ENCODE measurements at regions not wholly inside any gene's neighbourhood (a gene's known extent, or its start where the extent isn't known, plus 50 kb on each side); places are given as distances from the start of the nearest gene placed in this dataset.

DNA sequence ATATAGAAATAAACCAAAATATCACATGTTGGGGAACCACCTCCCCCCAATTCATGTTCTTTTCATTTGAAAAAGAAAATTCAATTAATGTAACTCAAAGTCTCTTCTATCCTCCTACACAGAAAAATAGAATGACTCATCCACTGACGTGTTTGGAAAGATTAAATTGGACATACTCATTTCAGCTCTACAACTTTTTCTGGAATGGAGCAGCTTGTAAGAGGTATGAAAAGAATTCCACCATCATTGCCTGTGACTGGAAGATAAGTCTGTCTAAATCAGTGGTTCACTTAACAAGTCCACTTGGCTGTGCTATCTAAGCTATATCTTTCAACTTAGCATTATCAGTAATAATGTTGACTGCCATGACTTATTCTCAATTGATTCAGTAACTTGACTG, 702.3 kb downstream of the BRINP3 start:
- peak; percentile 99 for ATAC-seq
- TF ChIP-seq TOX (CRISPR knock-in tag; IDR thresholded peaks at IDR 0.05; ENCODE audit: borderline replicate concordance), result peak; percentile 78
- no peak for TF ChIP-seq ZNF8 (CRISPR knock-in tag; IDR thresholded peaks at IDR 0.05)
- TF ChIP-seq, protein P1, sequence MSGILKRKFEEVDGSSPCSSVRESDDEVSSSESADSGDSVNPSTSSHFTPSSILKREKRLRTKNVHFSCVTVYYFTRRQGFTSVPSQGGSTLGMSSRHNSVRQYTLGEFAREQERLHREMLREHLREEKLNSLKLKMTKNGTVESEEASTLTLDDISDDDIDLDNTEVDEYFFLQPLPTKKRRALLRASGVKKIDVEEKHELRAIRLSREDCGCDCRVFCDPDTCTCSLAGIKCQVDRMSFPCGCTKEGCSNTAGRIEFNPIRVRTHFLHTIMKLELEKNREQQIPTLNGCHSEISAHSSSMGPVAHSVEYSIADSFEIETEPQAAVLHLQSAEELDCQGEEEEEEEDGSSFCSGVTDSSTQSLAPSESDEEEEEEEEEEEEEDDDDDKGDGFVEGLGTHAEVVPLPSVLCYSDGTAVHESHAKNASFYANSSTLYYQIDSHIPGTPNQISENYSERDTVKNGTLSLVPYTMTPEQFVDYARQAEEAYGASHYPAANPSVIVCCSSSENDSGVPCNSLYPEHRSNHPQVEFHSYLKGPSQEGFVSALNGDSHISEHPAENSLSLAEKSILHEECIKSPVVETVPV (CRISPR knock-in tag; IDR thresholded peaks at IDR 0.05), result no peak
- no peak for TF ChIP-seq ZNF565 (CRISPR knock-in tag; conservative IDR thresholded peaks at IDR 0.05; ENCODE audit: low read depth)
- no peak for TF ChIP-seq ZNF70 (CRISPR knock-in tag; IDR thresholded peaks at IDR 0.05)
- peak; percentile 95 for TF ChIP-seq ISL1 (CRISPR knock-in tag; IDR thresholded peaks at IDR 0.05)
- TF ChIP-seq BACH2 (CRISPR knock-in tag; IDR thresholded peaks at IDR 0.05; ENCODE audit: borderline replicate concordance), result no peak
- TF ChIP-seq, protein P2, sequence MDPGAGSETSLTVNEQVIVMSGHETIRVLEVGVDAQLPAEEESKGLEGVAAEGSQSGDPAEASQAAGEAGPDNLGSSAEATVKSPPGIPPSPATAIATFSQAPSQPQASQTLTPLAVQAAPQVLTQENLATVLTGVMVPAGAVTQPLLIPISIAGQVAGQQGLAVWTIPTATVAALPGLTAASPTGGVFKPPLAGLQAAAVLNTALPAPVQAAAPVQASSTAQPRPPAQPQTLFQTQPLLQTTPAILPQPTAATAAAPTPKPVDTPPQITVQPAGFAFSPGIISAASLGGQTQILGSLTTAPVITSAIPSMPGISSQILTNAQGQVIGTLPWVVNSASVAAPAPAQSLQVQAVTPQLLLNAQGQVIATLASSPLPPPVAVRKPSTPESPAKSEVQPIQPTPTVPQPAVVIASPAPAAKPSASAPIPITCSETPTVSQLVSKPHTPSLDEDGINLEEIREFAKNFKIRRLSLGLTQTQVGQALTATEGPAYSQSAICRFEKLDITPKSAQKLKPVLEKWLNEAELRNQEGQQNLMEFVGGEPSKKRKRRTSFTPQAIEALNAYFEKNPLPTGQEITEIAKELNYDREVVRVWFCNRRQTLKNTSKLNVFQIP (CRISPR knock-in tag; IDR thresholded peaks at IDR 0.05; ENCODE audit: borderline replicate concordance, low read depth), result 0 out of 2 replicates have a peak, but pooled peaks have one; percentile 53
- TF ChIP-seq ZC3H10 (CRISPR knock-in tag; IDR thresholded peaks at IDR 0.05), result peak; percentile 94

DNA sequence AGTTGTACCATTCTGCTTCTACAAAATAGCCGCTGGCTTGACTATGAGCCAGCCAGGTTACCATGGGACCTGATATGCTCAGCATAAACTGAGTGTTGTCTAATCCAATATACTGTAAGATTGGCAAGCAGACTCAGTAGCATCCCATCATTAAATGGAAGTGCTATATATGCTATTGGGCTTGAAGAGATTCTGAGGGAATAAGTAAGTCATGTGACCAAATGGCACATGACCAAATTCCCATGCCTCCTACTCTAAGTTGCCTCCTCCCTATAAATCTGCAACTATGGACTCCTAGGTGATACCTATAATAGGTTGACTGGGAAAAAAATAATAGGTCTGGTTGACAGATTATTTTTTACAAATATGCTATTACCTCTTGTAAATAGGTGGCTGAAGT, 698.6 kb downstream of the BRINP3 start:
- TF ChIP-seq ZNF565 (CRISPR knock-in tag; conservative IDR thresholded peaks at IDR 0.05; ENCODE audit: low read depth) (no peak), CSDC2 (CRISPR knock-in tag; IDR thresholded peaks at IDR 0.05) (no peak), ZC3H10 (CRISPR knock-in tag; IDR thresholded peaks at IDR 0.05) (no peak), PPARA (CRISPR knock-in tag; IDR thresholded peaks at IDR 0.05; ENCODE audit: borderline replicate concordance) (no peak), SNAI2 (CRISPR knock-in tag; IDR thresholded peaks at IDR 0.05) (no peak), BACH2 (CRISPR knock-in tag; IDR thresholded peaks at IDR 0.05; ENCODE audit: borderline replicate concordance) (no peak), TCF4 (CRISPR knock-in tag; IDR thresholded peaks at IDR 0.05; ENCODE audit: borderline replicate concordance) (no peak), ESRRG (CRISPR knock-in tag; IDR thresholded peaks at IDR 0.05) (no peak), ZFP30 (CRISPR knock-in tag; IDR thresholded peaks at IDR 0.05) (no peak)
- TF ChIP-seq, protein P3, sequence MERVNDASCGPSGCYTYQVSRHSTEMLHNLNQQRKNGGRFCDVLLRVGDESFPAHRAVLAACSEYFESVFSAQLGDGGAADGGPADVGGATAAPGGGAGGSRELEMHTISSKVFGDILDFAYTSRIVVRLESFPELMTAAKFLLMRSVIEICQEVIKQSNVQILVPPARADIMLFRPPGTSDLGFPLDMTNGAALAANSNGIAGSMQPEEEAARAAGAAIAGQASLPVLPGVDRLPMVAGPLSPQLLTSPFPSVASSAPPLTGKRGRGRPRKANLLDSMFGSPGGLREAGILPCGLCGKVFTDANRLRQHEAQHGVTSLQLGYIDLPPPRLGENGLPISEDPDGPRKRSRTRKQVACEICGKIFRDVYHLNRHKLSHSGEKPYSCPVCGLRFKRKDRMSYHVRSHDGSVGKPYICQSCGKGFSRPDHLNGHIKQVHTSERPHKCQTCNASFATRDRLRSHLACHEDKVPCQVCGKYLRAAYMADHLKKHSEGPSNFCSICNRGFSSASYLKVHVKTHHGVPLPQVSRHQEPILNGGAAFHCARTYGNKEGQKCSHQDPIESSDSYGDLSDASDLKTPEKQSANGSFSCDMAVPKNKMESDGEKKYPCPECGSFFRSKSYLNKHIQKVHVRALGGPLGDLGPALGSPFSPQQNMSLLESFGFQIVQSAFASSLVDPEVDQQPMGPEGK (CRISPR knock-in tag; IDR thresholded peaks at IDR 0.05; ENCODE audit: borderline replicate concordance), result no peak
- TF ChIP-seq, protein P4, sequence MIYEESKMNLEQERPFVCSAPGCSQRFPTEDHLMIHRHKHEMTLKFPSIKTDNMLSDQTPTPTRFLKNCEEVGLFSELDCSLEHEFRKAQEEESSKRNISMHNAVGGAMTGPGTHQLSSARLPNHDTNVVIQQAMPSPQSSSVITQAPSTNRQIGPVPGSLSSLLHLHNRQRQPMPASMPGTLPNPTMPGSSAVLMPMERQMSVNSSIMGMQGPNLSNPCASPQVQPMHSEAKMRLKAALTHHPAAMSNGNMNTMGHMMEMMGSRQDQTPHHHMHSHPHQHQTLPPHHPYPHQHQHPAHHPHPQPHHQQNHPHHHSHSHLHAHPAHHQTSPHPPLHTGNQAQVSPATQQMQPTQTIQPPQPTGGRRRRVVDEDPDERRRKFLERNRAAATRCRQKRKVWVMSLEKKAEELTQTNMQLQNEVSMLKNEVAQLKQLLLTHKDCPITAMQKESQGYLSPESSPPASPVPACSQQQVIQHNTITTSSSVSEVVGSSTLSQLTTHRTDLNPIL (CRISPR knock-in tag; IDR thresholded peaks at IDR 0.05; ENCODE audit: low read depth), result no peak
- TF ChIP-seq, protein P1 (CRISPR knock-in tag; IDR thresholded peaks at IDR 0.05), result no peak
- TF ChIP-seq, protein P2 (CRISPR knock-in tag; IDR thresholded peaks at IDR 0.05; ENCODE audit: borderline replicate concordance, low read depth), result no peak
- TF ChIP-seq, protein P5, sequence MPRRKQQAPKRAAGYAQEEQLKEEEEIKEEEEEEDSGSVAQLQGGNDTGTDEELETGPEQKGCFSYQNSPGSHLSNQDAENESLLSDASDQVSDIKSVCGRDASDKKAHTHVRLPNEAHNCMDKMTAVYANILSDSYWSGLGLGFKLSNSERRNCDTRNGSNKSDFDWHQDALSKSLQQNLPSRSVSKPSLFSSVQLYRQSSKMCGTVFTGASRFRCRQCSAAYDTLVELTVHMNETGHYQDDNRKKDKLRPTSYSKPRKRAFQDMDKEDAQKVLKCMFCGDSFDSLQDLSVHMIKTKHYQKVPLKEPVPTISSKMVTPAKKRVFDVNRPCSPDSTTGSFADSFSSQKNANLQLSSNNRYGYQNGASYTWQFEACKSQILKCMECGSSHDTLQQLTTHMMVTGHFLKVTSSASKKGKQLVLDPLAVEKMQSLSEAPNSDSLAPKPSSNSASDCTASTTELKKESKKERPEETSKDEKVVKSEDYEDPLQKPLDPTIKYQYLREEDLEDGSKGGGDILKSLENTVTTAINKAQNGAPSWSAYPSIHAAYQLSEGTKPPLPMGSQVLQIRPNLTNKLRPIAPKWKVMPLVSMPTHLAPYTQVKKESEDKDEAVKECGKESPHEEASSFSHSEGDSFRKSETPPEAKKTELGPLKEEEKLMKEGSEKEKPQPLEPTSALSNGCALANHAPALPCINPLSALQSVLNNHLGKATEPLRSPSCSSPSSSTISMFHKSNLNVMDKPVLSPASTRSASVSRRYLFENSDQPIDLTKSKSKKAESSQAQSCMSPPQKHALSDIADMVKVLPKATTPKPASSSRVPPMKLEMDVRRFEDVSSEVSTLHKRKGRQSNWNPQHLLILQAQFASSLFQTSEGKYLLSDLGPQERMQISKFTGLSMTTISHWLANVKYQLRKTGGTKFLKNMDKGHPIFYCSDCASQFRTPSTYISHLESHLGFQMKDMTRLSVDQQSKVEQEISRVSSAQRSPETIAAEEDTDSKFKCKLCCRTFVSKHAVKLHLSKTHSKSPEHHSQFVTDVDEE (CRISPR knock-in tag; IDR thresholded peaks at IDR 0.05), result no peak
- ATAC-seq, result no peak

Data from SK-N-SH treated with all-trans-retinoic acid at 6 μM for 48 hours (cell line).